ENCODE measurements at regions not wholly inside any gene's neighbourhood (a gene's known extent, or its start where the extent isn't known, plus 50 kb on each side); places are given as distances from the start of the nearest gene placed in this dataset.

DNA sequence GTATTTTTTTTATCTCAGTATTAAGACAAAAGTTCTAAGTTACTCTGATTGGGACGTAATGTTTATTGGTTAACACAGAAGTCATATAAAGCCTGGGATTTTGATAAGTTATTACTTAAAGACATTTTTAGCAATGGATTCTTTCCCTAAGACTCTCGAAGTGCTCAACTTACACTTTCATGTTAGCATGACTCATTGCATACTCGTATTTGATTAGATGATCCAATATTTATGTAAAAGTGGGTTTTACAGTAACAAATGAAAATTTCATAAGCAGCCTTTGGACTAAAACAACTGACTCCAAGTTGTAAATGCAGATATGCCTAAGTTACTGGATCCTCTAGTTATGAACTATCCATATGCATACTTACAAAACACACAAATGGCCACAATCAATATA, 567.7 kb upstream of the NUDT12 start:
- TF ChIP-seq, protein P1, sequence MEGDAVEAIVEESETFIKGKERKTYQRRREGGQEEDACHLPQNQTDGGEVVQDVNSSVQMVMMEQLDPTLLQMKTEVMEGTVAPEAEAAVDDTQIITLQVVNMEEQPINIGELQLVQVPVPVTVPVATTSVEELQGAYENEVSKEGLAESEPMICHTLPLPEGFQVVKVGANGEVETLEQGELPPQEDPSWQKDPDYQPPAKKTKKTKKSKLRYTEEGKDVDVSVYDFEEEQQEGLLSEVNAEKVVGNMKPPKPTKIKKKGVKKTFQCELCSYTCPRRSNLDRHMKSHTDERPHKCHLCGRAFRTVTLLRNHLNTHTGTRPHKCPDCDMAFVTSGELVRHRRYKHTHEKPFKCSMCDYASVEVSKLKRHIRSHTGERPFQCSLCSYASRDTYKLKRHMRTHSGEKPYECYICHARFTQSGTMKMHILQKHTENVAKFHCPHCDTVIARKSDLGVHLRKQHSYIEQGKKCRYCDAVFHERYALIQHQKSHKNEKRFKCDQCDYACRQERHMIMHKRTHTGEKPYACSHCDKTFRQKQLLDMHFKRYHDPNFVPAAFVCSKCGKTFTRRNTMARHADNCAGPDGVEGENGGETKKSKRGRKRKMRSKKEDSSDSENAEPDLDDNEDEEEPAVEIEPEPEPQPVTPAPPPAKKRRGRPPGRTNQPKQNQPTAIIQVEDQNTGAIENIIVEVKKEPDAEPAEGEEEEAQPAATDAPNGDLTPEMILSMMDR (IDR thresholded peaks at IDR 0.05): no peak
- TF ChIP-seq POLR2A (IDR thresholded peaks at IDR 0.05) (no peak), POLR2AphosphoS5 (IDR thresholded peaks at IDR 0.05) (no peak)
